B cell (primary cell): ENCODE measurements at regions not wholly inside any gene's neighbourhood (a gene's known extent, or its start where the extent isn't known, plus 50 kb on each side); places are given as distances from the start of the nearest gene placed in this dataset.

Source experiments
- CTCF ChIP-seq: fragments of 200-600 bp; IDR thresholded peaks from one replicate; pipeline ENCODE4 v1.8.0; 2022; ENCODE audit warnings: antibody characterized with exemption, mild to moderate bottlenecking
- EZH2 ChIP-seq: IDR thresholded peaks from 2 replicates; pipeline ENCODE4 v1.6.1; 2012; ENCODE audit warnings: borderline replicate concordance, low read depth, mild to moderate bottlenecking, moderate library complexity, low read length; ENCODE audit not compliant: insufficient read depth, poor library complexity, severe bottlenecking

GRCh38 chr16:85286066-85286831 lies 174.0 kb upstream of the CIBAR2 start:
- TF ChIP-seq CTCF (no peak), EZH2 (no peak)
